ENCODE measurements at regions not wholly inside any gene's neighbourhood (a gene's known extent, or its start where the extent isn't known, plus 50 kb on each side); places are given as distances from the start of the nearest gene placed in this dataset.

- no peak for TF ChIP-seq CTCF (IDR thresholded peaks at IDR 0.05)
- Mint-ChIP-seq H3K9me3 (no peaks in the 10 kb centered on the region), H3K36me3 (no peaks in the 10 kb centered on the region), H3K4me1 (peaks cover 14 to 22% of the 10 kb centered on the region in 2 donors), H3K27me3 (ENCODE audit: low read depth in 2 of 2) (no peaks in the 10 kb centered on the region), H3K4me3 (no peak overlapping the region), H3K27ac (peak overlapping the region; percentile 10 to 85)
- intact Hi-C loops (cut with micrococcal nuclease), result no loop called here
- Histone ChIP-seq H3K9me3 (ENCODE audit: control insufficient read depth, insufficient read depth, low read length) (no peaks in the 10 kb centered on the region), H3K4me1 (ENCODE audit: control insufficient read depth, insufficient read depth, low read length) (peaks cover 25% of the 10 kb centered on the region), H3K27me3 (ENCODE audit: control insufficient read depth, insufficient read depth, low read length) (no peaks in the 10 kb centered on the region), H3K4me3 (ENCODE audit: low read length) (no peak overlapping the region), H3K27ac (ENCODE audit: low read length) (no peak overlapping the region), H3K36me3 (ENCODE audit: control insufficient read depth, insufficient read depth, low read length) (no peaks in the 10 kb centered on the region)
- 60% methylated on average over 1 of the region's 1 CpG for WGBS (ENCODE audit: insufficient coverage)
- no peak for DNase-seq
- no peak for ATAC-seq
Measured at GRCh38 chr1:182262425-182262824, 129.2 kb downstream of the GLUL start.

GRCh38 chr1:182261655-182262054, 129.9 kb downstream of the GLUL start:
- Histone ChIP-seq H3K27me3 (ENCODE audit: control insufficient read depth, insufficient read depth, low read length) (no peaks in the 10 kb centered on the region), H3K36me3 (ENCODE audit: control insufficient read depth, insufficient read depth, low read length) (no peaks in the 10 kb centered on the region), H3K4me1 (ENCODE audit: control insufficient read depth, insufficient read depth, low read length) (peaks cover 25% of the 10 kb centered on the region), H3K4me3 (ENCODE audit: low read length) (no peak overlapping the region), H3K27ac (ENCODE audit: low read length) (no peak overlapping the region), H3K9me3 (ENCODE audit: control insufficient read depth, insufficient read depth, low read length) (no peaks in the 10 kb centered on the region)
- Mint-ChIP-seq H3K9me3 (no peaks in the 10 kb centered on the region), H3K27ac (peak overlapping the region; percentile 10 to 85), H3K4me1 (peaks cover 14 to 22% of the 10 kb centered on the region in 2 donors), H3K27me3 (ENCODE audit: low read depth in 2 of 2) (no peaks in the 10 kb centered on the region), H3K4me3 (no peak overlapping the region), H3K36me3 (no peaks in the 10 kb centered on the region)
- DNase-seq, result no peak
- intact Hi-C loops (cut with micrococcal nuclease), result no loop called here
- ATAC-seq, result no peak
- whole genome bisulfite sequencing (ENCODE audit: insufficient coverage), result 82% methylated on average over 1 of the region's 1 CpG
- TF ChIP-seq CTCF (IDR thresholded peaks at IDR 0.05), result no peak

GRCh38 chr1:182260516-182260915, 131.1 kb downstream of the GLUL start:
- H3K4me1 ChIP-seq (ENCODE audit: control insufficient read depth, insufficient read depth, low read length), result peaks cover 25% of the 10 kb centered on the region
- no peak for TF ChIP-seq CTCF (IDR thresholded peaks at IDR 0.05)
- H3K36me3 Mint-ChIP-seq, result no peaks in the 10 kb centered on the region
- no peaks in the 10 kb centered on the region for H3K27me3 Mint-ChIP-seq (ENCODE audit: low read depth in 2 of 2)
- no peak overlapping the region for H3K4me3 Mint-ChIP-seq
- no peaks in the 10 kb centered on the region for H3K27me3 ChIP-seq (ENCODE audit: control insufficient read depth, insufficient read depth, low read length)
- no peaks in the 10 kb centered on the region for H3K36me3 ChIP-seq (ENCODE audit: control insufficient read depth, insufficient read depth, low read length)
- H3K9me3 Mint-ChIP-seq, result no peaks in the 10 kb centered on the region
- H3K27ac ChIP-seq (ENCODE audit: low read length), result no peak overlapping the region
- WGBS (ENCODE audit: insufficient coverage), result 94% methylated on average over 4 of the region's 4 CpGs
- intact Hi-C loops (cut with micrococcal nuclease), result no loop called here
- no peak overlapping the region for H3K4me3 ChIP-seq (ENCODE audit: low read length)
- H3K9me3 ChIP-seq (ENCODE audit: control insufficient read depth, insufficient read depth, low read length), result no peaks in the 10 kb centered on the region
- peaks cover 14 to 22% of the 10 kb centered on the region in 2 donors for H3K4me1 Mint-ChIP-seq
- DNase-seq (no peak), ATAC-seq (no peak)
- H3K27ac Mint-ChIP-seq, result peak overlapping the region; percentile 84 to 85

- no peaks in the 10 kb centered on the region for H3K27me3 ChIP-seq (ENCODE audit: control insufficient read depth, insufficient read depth, low read length)
- Mint-ChIP-seq H3K36me3 (no peaks in the 10 kb centered on the region), H3K4me3 (peak overlapping the region; percentile 36), H3K27me3 (ENCODE audit: low read depth in 2 of 2) (no peaks in the 10 kb centered on the region), H3K4me1 (peaks cover 14 to 22% of the 10 kb centered on the region in 2 donors), H3K27ac (peak overlapping the region; percentile 84 to 85), H3K9me3 (no peaks in the 10 kb centered on the region)
- H3K27ac ChIP-seq (ENCODE audit: low read length), result peak overlapping the region; percentile 39
- no peak overlapping the region for H3K4me3 ChIP-seq (ENCODE audit: low read length)
- no peaks in the 10 kb centered on the region for H3K9me3 ChIP-seq (ENCODE audit: control insufficient read depth, insufficient read depth, low read length)
- ATAC-seq (no peak), DNase-seq (no peak)
- intact Hi-C loops (cut with micrococcal nuclease), result no loop called here
- 28% methylated on average over 2 of the region's 2 CpGs for WGBS (ENCODE audit: insufficient coverage)
- H3K4me1 ChIP-seq (ENCODE audit: control insufficient read depth, insufficient read depth, low read length), result peaks cover 25% of the 10 kb centered on the region
- TF ChIP-seq CTCF (IDR thresholded peaks at IDR 0.05), result no peak
- H3K36me3 ChIP-seq (ENCODE audit: control insufficient read depth, insufficient read depth, low read length), result no peaks in the 10 kb centered on the region
Measured at GRCh38 chr1:182259968-182260367, 131.6 kb downstream of the GLUL start.
